ENCODE measurements at regions not wholly inside any gene's neighbourhood (a gene's known extent, or its start where the extent isn't known, plus 50 kb on each side); places are given as distances from the start of the nearest gene placed in this dataset.

DNA sequence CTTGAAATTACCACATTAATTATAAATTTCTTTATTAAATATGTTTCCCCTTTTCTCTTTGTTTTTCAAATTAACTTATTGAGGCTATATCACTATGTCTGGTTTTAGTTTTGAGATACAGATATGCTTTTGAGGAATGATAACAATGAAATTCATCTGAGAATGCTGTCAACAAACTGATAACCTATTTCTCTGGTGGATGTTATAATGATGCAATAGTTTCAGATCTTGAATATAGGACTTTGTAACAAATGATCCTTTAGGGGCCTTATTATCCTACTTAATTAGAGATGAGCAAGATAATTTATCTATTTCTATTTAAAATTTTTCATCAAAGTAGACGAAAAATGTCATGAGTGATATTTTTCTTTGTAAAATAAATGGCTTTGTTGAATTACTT, 123.7 kb downstream of the MAGEB17 start:
- TF ChIP-seq, protein P1, sequence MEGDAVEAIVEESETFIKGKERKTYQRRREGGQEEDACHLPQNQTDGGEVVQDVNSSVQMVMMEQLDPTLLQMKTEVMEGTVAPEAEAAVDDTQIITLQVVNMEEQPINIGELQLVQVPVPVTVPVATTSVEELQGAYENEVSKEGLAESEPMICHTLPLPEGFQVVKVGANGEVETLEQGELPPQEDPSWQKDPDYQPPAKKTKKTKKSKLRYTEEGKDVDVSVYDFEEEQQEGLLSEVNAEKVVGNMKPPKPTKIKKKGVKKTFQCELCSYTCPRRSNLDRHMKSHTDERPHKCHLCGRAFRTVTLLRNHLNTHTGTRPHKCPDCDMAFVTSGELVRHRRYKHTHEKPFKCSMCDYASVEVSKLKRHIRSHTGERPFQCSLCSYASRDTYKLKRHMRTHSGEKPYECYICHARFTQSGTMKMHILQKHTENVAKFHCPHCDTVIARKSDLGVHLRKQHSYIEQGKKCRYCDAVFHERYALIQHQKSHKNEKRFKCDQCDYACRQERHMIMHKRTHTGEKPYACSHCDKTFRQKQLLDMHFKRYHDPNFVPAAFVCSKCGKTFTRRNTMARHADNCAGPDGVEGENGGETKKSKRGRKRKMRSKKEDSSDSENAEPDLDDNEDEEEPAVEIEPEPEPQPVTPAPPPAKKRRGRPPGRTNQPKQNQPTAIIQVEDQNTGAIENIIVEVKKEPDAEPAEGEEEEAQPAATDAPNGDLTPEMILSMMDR (IDR thresholded peaks at IDR 0.05): no peak
- no peak for TF ChIP-seq POLR2A (IDR thresholded peaks at IDR 0.05)

Data from Peyer's patch (tissue), 4 donors.